ENCODE measurements at regions not wholly inside any gene's neighbourhood (a gene's known extent, or its start where the extent isn't known, plus 50 kb on each side); places are given as distances from the start of the nearest gene placed in this dataset.

GRCh38 chr6:155520078-155520477 lies 64.4 kb upstream of the NOX3 start:
- TF ChIP-seq, protein P1, sequence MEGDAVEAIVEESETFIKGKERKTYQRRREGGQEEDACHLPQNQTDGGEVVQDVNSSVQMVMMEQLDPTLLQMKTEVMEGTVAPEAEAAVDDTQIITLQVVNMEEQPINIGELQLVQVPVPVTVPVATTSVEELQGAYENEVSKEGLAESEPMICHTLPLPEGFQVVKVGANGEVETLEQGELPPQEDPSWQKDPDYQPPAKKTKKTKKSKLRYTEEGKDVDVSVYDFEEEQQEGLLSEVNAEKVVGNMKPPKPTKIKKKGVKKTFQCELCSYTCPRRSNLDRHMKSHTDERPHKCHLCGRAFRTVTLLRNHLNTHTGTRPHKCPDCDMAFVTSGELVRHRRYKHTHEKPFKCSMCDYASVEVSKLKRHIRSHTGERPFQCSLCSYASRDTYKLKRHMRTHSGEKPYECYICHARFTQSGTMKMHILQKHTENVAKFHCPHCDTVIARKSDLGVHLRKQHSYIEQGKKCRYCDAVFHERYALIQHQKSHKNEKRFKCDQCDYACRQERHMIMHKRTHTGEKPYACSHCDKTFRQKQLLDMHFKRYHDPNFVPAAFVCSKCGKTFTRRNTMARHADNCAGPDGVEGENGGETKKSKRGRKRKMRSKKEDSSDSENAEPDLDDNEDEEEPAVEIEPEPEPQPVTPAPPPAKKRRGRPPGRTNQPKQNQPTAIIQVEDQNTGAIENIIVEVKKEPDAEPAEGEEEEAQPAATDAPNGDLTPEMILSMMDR (IDR thresholded peaks at IDR 0.05) = no peak
- TF ChIP-seq POLR2A (IDR thresholded peaks at IDR 0.05) = no peak
